Prostate gland (tissue), 2 donors: ENCODE measurements at regions not wholly inside any gene's neighbourhood (a gene's known extent, or its start where the extent isn't known, plus 50 kb on each side); places are given as distances from the start of the nearest gene placed in this dataset.
"Not testable (repeated sequence)": the region's sequence is repeated elsewhere in the genome, so short reads cannot be mapped to it uniquely, and the experiment has no call there.

Source experiments
- DNase-seq: peaks from one replicate; pipeline ENCODE4 v3.0.0-alpha.2; 2019; ENCODE audit warnings: low spot score
- H3K27ac ChIP-seq, 2 donors: fragments of 200-600 bp; sonication (generic); 2 replicates each; pipeline ENCODE4 v1.5.1; 2017 to 2019
- H3K27me3 ChIP-seq: fragments of 200-600 bp; sonication (generic); replicated peaks from 2 replicates; pipeline ENCODE4 v1.5.1; 2019; ENCODE audit not compliant: insufficient read depth
- H3K36me3 ChIP-seq, 2 donors: fragments of 200-600 bp; sonication (generic); 1 replicate in 1 of 2; 2 replicates in 1 of 2; pipeline versions ENCODE4 v1.5.1 to v1.8.1; 2017 to 2019
- H3K4me1 ChIP-seq: fragments of 200-600 bp; sonication (generic); replicated peaks from 2 replicates; pipeline ENCODE4 v1.5.1; 2019
- H3K4me3 ChIP-seq, 2 donors: fragments of 200-600 bp; sonication (generic); 2 replicates each; pipeline ENCODE4 v1.5.1; 2017 to 2019
- H3K9me3 ChIP-seq: fragments of 200-600 bp; sonication (generic); 2 replicates; pipeline ENCODE4 v1.5.1; 2017
- POLR2A ChIP-seq: fragments of 450-650 bp; IDR thresholded peaks from one replicate; pipeline ENCODE4 v1.6.1; 2016; ENCODE audit warnings: antibody characterized with exemption, mild to moderate bottlenecking
- POLR2AphosphoS5 ChIP-seq: sonication (generic); formaldehyde crosslinking; IDR thresholded peaks from one replicate; pipeline ENCODE4 v1.6.1; 2017; ENCODE audit warnings: antibody characterized with exemption
- WGBS: methylation state at CpG from one replicate; pipeline ENCODE4 v1.1.5; 2018; 5-methylcytosine and 5-hydroxymethylcytosine counted together
- intact Hi-C: fragments of 100-400 bp; cut with DNase I; formaldehyde crosslinking; loops from one replicate; pipeline ENCODE4 v1.14.2; 2022
- TF ChIP-seq, protein P1 (sequence below), 4 experiments: fragments of 200-600 bp in 2 of 4; fragments of 450-650 bp in 2 of 4; sonication (generic) in 2 of 4; IDR thresholded peaks; 1 replicate in 3 of 4; 2 replicates in 1 of 4; pipeline ENCODE4 v1.5.1; 2016 to 2019; ENCODE audit warnings: antibody characterized with exemption in 4 of 4, mild to moderate bottlenecking in 2 of 4, moderate library complexity in 2 of 4

DNA sequence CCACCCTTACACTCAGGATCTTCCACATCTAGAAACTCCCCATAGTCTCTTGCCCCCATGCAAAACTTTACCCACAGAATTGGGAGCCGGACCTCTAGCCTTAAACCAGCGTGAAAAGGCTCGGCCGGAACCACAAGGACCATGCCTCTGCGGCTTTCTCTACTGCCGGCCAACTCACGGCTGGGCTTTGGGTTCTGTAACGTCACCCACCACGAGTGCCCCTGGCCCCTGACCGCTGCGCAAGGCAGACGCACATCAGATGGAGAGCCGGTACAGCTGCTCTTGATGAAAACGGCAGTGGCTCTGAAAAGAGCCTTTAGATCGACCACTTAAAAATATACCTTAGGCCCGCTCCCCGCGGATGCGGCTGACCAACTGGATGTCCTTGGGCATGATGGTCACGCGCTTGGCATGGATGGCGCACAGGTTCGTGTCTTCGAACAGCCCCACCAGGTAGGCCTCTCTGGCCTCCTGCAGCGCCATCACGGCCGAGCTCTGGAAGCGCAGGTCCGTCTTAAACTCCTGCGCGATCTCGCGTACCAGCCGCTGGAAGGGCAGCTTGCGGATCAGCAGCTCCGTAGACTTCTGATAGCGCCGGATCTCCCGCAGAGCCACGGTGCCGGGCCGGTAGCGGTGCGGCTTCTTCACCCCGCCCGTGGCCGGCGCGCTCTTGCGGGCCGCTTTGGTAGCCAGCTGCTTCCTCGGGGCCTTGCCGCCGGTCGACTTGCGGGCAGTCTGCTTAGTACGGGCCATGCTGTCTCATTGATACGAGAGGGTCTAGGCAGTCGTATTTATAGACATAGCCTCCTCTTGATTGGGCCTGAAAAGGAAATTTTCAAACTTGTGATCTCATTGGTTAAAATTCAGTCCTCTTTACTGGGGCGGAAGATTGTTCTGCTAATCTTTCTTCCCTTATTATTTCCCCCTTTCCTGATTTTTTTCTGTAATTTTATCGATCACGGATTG lies 66.3 kb downstream of the FAM72C start:
- DNase-seq = peak; percentile 3
- H3K27me3 ChIP-seq, H3K9me3 ChIP-seq, H3K36me3 ChIP-seq, intact Hi-C loops, H3K4me1 ChIP-seq: not testable (repeated sequence)
- Histone ChIP-seq H3K27ac (peak overlapping the region in 1 of 2 donors; percentile 78), H3K4me3 (peak overlapping the region; percentile 22 to 31)
- WGBS = 29% methylated on average over 2 of the region's 62 CpGs
- TF ChIP-seq, protein P1, sequence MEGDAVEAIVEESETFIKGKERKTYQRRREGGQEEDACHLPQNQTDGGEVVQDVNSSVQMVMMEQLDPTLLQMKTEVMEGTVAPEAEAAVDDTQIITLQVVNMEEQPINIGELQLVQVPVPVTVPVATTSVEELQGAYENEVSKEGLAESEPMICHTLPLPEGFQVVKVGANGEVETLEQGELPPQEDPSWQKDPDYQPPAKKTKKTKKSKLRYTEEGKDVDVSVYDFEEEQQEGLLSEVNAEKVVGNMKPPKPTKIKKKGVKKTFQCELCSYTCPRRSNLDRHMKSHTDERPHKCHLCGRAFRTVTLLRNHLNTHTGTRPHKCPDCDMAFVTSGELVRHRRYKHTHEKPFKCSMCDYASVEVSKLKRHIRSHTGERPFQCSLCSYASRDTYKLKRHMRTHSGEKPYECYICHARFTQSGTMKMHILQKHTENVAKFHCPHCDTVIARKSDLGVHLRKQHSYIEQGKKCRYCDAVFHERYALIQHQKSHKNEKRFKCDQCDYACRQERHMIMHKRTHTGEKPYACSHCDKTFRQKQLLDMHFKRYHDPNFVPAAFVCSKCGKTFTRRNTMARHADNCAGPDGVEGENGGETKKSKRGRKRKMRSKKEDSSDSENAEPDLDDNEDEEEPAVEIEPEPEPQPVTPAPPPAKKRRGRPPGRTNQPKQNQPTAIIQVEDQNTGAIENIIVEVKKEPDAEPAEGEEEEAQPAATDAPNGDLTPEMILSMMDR (IDR thresholded peaks at IDR 0.05) = peak in 1 of 4 experiments; percentile 19

DNA sequence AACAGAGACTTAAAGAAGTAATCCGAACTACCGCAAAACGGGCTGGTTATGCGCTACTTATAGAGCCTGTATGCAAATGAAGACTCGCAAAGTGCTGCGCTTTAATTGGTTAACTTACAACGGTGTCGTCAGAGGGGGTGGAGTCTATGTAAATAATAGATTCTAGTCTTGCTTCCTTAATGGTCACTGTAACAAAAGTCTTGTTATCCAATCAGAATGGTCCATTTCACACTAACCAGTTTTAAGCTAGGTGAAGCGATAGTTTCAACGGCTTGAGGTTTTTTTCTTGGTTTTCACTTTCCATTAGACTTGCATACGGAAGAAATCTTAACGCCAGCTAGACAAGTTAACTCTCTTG lies 67.2 kb downstream of the FAM72C start:
- H3K9me3 ChIP-seq, intact Hi-C loops, H3K36me3 ChIP-seq, H3K27me3 ChIP-seq, H3K4me1 ChIP-seq, DNase-seq: not testable (repeated sequence)
- Histone ChIP-seq H3K4me3 (peak overlapping the region; percentile 31 to 43), H3K27ac (peak overlapping the region; percentile 38 to 75)
- 3% methylated on average over 10 of the region's 12 CpGs for WGBS

DNA sequence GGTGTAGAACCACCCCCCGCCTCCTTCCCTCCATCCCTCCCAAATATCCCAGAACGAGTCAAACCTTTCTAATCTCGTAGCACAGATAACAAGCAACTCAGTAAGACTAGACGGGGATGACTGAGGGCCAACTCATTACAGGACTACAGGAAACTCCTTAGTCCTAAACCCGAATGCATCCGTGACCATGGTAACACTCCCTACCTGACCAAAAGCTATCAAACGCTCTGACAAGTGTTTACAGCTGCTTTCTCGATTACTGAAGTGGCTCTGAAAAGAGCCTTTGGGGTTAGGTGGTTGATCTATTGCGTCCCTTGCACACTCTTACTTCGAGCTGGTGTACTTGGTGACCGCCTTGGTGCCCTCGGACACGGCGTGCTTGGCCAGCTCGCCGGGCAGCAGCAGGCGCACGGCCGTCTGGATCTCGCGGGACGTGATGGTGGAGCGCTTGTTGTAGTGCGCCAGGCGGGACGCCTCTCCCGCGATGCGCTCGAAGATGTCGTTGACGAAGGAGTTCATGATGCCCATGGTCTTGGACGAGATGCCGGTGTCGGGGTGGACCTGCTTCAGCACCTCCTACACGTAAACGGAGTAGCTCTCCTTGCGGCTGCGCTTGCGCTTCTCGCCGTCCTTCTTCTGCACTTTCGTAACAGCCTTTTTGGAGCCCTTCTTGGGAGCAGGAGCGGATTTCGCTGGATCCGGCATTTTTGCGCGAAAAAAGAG lies 67.7 kb downstream of the FAM72C start:
- H3K9me3 ChIP-seq, H3K36me3 ChIP-seq, H3K27me3 ChIP-seq, intact Hi-C loops, H3K4me1 ChIP-seq: not testable (repeated sequence)
- 0% methylated on average over 4 of the region's 48 CpGs for WGBS
- H3K27ac ChIP-seq = peak overlapping the region; percentile 38 to 75
- TF ChIP-seq POLR2AphosphoS5 = peak; percentile 14
- peak; percentile 26 for TF ChIP-seq POLR2A
- peak overlapping the region; percentile 31 to 43 for H3K4me3 ChIP-seq
- peak; percentile 4 for DNase-seq

DNA sequence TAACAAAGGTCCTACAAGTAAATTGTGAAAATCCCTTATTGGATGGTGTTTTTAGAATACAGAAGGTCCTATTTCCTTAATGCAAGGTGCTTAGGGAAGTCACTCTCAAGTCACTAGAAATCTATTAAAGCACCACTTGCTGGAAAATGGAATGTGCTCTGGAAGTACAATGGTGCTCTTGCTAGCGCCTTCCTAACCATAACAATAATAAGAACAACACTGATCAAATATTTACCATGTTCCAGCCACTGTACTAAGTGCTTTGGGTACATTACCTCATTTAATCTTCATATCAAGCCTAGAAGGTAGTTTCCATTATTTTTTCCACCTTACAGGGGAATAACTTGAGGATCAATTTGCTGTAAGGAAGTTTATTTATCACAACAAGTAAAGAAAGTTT lies 75.4 kb downstream of the FAM72C start:
- DNase-seq, H3K27me3 ChIP-seq, H3K36me3 ChIP-seq, H3K4me3 ChIP-seq, H3K9me3 ChIP-seq, H3K4me1 ChIP-seq, H3K27ac ChIP-seq, intact Hi-C loops: not testable (repeated sequence)
- WGBS = no CpG with 5 or more reads among the region's 1 CpG

DNA sequence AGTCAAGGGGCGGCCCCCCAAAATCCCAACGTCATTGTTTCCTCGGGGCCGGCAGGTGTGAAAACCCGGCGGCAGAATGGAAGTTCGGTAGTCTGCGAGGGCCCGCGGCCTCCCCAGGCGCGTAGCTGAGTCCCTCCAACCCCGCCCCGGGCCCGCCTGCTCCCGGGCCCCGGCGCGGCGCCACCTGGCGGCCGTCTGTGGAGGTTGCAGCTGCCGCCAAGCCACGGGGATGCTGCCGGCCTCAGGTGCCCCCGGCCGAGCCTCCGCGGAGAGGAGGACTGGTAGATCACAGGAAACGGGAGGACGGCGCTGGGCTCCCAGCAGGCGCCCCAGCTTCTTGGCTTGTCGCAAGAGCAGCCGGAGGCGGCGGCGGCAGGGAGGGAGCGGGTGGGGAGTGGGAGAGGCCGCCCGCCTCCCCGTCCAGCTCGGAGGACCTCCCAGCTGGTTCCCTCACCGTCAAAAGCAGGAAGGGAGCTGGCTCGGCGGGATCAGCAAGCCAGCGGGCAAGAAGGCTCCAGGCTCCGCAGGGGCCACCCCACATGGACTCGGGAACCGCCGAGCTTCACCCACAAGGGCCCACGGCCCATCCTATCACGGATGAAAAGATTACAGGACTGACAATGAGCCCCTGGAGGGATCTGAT lies 86.7 kb downstream of the FAM72C start:
- TF ChIP-seq, protein P1 (IDR thresholded peaks at IDR 0.05) = peak; percentile 12 to 69 (median 41)
- H3K4me1 ChIP-seq, H3K27me3 ChIP-seq, H3K9me3 ChIP-seq, H3K36me3 ChIP-seq, intact Hi-C loops: not testable (repeated sequence)
- peak; percentile 10 for DNase-seq
- Histone ChIP-seq H3K27ac (peak overlapping the region in 1 of 2 donors; percentile 61), H3K4me3 (peak overlapping the region; percentile 11 to 23)
- WGBS = 5% methylated on average over 4 of the region's 53 CpGs

DNA sequence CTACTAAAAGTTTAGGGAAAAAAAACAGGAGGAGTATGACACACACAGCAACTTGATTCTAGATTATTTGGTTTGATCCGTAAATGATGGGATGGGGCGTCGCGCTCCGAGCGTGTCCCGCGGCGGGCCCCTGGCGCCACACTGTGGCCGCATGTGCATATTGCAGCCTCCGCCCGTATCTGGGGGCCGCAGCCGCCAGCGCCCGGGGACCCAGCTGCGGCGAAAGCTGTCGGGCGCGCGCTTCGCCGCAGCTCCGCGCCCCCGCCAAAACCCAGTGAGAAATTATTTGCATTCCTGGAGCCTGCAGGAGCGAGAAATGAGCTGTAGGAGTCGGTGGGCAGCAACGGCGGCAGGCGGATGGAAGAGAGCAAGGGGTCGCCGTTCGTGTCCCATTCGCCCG lies 87.3 kb downstream of the FAM72C start:
- 0% methylated on average over 17 of the region's 38 CpGs for WGBS
- H3K9me3 ChIP-seq = not testable (repeated sequence)
- H3K4me3 ChIP-seq = peak overlapping the region; percentile 11 to 23

DNA sequence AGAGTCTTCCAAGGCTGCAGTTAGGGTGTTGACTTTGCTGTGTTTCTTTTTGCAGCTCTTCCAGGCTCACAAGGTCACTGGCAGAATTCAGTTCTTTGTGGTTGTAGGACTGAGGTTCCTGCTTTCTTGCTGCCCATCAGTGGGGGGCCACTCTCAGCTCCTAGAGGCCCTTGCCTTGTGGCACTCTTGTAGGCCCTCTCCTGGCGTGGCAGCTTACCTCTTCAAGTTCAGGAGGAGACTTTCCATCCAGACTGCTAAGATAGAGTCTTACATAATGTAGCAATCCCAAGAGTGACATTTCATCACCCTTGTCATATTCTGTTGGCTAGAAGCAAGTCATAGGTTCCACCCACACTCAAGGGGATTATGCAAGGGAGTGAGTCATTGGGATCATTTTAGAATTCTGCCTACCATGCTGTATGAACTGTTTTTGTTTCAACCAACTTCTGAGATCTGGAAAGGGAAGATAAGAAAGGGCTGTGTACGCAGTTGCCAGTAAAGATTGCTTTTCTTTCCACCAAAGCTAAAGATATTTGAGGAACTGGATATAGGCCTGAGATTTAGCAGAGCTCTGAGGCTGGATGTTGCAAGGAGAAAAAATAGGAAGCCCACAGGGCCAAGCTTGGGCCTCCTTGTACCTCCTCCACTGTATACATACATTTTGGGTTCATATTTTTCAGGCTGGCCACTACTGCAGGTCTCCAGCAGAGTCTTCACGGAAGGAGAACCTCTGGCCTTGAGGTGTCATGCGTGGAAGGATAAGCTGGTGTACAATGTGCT lies 91.8 kb downstream of the FAM72C start:
- DNase-seq, H3K9me3 ChIP-seq, H3K27me3 ChIP-seq, H3K4me3 ChIP-seq, intact Hi-C loops, H3K27ac ChIP-seq, H3K4me1 ChIP-seq, H3K36me3 ChIP-seq: not testable (repeated sequence)
- WGBS = no CpG with 5 or more reads among the region's 4 CpGs

More for the DNA sequence above, 87.3 kb downstream of the FAM72C start:
- H3K36me3 ChIP-seq, intact Hi-C loops, H3K27me3 ChIP-seq, H3K4me1 ChIP-seq: not testable (repeated sequence)
- H3K27ac ChIP-seq = peak overlapping the region in 1 of 2 donors; percentile 61
- peak; percentile 3 for DNase-seq

DNA sequence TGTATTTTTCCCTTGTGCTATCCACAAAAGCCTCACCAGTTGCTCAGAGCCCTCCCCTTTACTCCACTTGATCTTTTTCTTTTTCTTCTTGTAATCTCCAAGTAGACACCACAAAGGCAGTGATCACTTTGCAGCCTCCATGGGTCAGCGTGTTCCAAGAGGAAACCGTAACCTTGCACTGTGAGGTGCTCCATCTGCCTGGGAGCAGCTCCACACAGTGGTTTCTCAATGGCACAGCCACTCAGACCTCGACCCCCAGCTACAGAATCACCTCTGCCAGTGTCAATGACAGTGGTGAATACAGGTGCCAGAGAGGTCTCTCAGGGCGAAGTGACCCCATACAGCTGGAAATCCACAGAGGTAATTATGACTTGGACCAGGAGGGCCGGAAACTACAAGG lies 95.8 kb downstream of the FAM72C start:
- DNase-seq, H3K4me3 ChIP-seq, H3K4me1 ChIP-seq, H3K27ac ChIP-seq, intact Hi-C loops, H3K9me3 ChIP-seq, H3K36me3 ChIP-seq, H3K27me3 ChIP-seq: not testable (repeated sequence)
- WGBS = no CpG with 5 or more reads among the region's 5 CpGs

DNA sequence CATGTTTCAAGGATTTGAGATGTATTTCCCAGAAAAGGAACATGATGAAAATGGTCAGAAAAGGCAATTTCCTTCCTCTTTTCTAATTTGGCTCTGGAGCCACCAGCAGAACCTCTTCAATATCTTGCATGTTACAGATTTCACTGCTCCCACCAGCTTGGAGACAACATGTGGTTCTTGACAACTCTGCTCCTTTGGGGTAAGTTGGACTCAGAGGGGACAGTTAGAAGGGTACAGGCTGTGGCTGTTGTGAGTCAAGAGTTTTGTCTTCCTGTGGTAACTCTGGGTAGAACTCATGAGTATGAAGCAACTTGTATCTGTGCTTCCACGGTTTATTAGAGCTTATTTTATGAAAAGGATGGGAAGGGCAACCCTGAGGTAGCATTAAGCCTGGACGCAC lies 97.2 kb downstream of the FAM72C start:
- DNase-seq, H3K4me3 ChIP-seq, H3K27me3 ChIP-seq, H3K4me1 ChIP-seq, intact Hi-C loops, H3K9me3 ChIP-seq, H3K36me3 ChIP-seq, H3K27ac ChIP-seq: not testable (repeated sequence)
- WGBS = no CpG with 5 or more reads among the region's 2 CpGs
